ENCODE measurements at regions not wholly inside any gene's neighbourhood (a gene's known extent, or its start where the extent isn't known, plus 50 kb on each side); places are given as distances from the start of the nearest gene placed in this dataset.

GRCh38 chr5:166936351-166936750 lies 1355.1 kb upstream of the WWC1 start:
- TF ChIP-seq EZH2 (IDR thresholded peaks at IDR 0.05; ENCODE audit: borderline replicate concordance) (no peak), CTCF (IDR thresholded peaks at IDR 0.05; ENCODE audit: poor library complexity) (no peak), EZH2phosphoT487 (IDR thresholded peaks at IDR 0.05; ENCODE audit: low read depth, severe bottlenecking, unreplicated experiment) (no peak)

Measured in hepatocyte (in vitro differentiated cells).